Transverse colon (tissue), 4 donors: ENCODE measurements at regions not wholly inside any gene's neighbourhood (a gene's known extent, or its start where the extent isn't known, plus 50 kb on each side); places are given as distances from the start of the nearest gene placed in this dataset.

Source experiments
- POLR2A ChIP-seq: fragments of 450-650 bp; IDR thresholded peaks from one replicate; pipeline ENCODE4 v1.6.1; 2016; ENCODE audit warnings: antibody characterized with exemption, mild to moderate bottlenecking, moderate library complexity
- POLR2AphosphoS5 ChIP-seq, 3 donors: sonication (generic); formaldehyde crosslinking; IDR thresholded peaks; one replicate each; pipeline ENCODE4 v1.6.1; 2016; ENCODE audit warnings: antibody characterized with exemption in 3 of 3
- TF ChIP-seq, protein P1 (sequence below), 5 experiments: fragments of 200-600 bp in 3 of 5; fragments of 450-650 bp in 2 of 5; sonication (generic) in 3 of 5; IDR thresholded peaks; 1 replicate in 2 of 5; 2 replicates in 3 of 5; pipeline ENCODE4 v1.5.1; 2016 to 2017; ENCODE audit warnings: antibody characterized with exemption in 5 of 5, inconsistent platforms in 3 of 5, mild to moderate bottlenecking in 2 of 5, moderate library complexity in 1 of 5

GRCh38 chr10:91713461-91714072 lies 80.7 kb upstream of the PPP1R3C start:
- TF ChIP-seq POLR2A (no peak), POLR2AphosphoS5 (IDR thresholded peaks at IDR 0.05) (no peak)
- TF ChIP-seq, protein P1, sequence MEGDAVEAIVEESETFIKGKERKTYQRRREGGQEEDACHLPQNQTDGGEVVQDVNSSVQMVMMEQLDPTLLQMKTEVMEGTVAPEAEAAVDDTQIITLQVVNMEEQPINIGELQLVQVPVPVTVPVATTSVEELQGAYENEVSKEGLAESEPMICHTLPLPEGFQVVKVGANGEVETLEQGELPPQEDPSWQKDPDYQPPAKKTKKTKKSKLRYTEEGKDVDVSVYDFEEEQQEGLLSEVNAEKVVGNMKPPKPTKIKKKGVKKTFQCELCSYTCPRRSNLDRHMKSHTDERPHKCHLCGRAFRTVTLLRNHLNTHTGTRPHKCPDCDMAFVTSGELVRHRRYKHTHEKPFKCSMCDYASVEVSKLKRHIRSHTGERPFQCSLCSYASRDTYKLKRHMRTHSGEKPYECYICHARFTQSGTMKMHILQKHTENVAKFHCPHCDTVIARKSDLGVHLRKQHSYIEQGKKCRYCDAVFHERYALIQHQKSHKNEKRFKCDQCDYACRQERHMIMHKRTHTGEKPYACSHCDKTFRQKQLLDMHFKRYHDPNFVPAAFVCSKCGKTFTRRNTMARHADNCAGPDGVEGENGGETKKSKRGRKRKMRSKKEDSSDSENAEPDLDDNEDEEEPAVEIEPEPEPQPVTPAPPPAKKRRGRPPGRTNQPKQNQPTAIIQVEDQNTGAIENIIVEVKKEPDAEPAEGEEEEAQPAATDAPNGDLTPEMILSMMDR (IDR thresholded peaks at IDR 0.05), result no peak
